GM12878 (cell line): ENCODE measurements at regions not wholly inside any gene's neighbourhood (a gene's known extent, or its start where the extent isn't known, plus 50 kb on each side); places are given as distances from the start of the nearest gene placed in this dataset.

ENCODE experiments used
- ATAC-seq: fragments of 200-7000 bp; cut with Tn5 transposase; 3 replicates; pipeline ENCODE4 v1.9.1; 2020; ENCODE audit warnings: mild to moderate bottlenecking, moderate library complexity
- BruUV-seq: library from RNA; stranded (reverse); fragments of 400-500 nt; replicated peaks from 2 replicates; lab custom pipeline; 2021; lab: Mats Ljungman, UMichigan
- CTCF ChIA-PET: fragments of 300-600 bp; sonication (Branson Sonifier 250); formaldehyde crosslinking; extraction: SDS; loops from one replicate; lab custom pipeline; 2021; ENCODE audit warnings: inconsistent platforms; lab: Yijun Ruan, JAX
- POLR2A ChIA-PET: fragments of 350-600 bp; formaldehyde crosslinking; extraction: SDS; loops from one replicate; lab custom pipeline; 2021; ENCODE audit warnings: inconsistent platforms; lab: Charles Lee
- RAD21 ChIA-PET: fragments of 300-600 bp; sonication (Branson Sonifier 250); formaldehyde crosslinking; loops from one replicate; lab custom pipeline; 2023; ENCODE audit warnings: antibody characterized with exemption; ENCODE audit not compliant: unreplicated experiment; lab: Charles Lee
- SMC1A ChIA-PET: fragments of 300-600 bp; sonication (Branson Sonifier 250); formaldehyde crosslinking; loops from one replicate; lab custom pipeline; 2023; ENCODE audit not compliant: unreplicated experiment, uncharacterized antibody; lab: Charles Lee
- DNase-seq: peaks from one replicate; pipeline ENCODE4 v3.0.0-alpha.2; 2011; ENCODE audit warnings: low read depth, low spot score
- FAIRE-seq: peaks from 3 replicates; lab custom pipeline; 2011; peaks lifted over from hg19 to GRCh38; lab: Jason Lieb, UNC
- H2AFZ ChIP-seq: 2 replicates; pipeline ENCODE4 v1.6.0; 2011; ENCODE audit warnings: low read depth, low read length, control low read depth; ENCODE audit not compliant: control insufficient read depth
- H3K27ac ChIP-seq: 2 replicates; pipeline ENCODE4 v1.5.1; 2011; ENCODE audit warnings: control low read depth; ENCODE audit not compliant: control insufficient read depth, insufficient read depth
- H3K27me3 ChIP-seq, 2 experiments: replicated peaks in 1 of 2; 2 replicates each; pipeline versions ENCODE4 v1.6.0 to v1.6.1; 2011; ENCODE audit warnings: low read length in 1 of 2; ENCODE audit not compliant: control insufficient read depth in 2 of 2, insufficient read depth in 2 of 2
- H3K36me3 ChIP-seq, 2 experiments: 2 replicates each; pipeline ENCODE4 v1.5.1; 2011; ENCODE audit warnings: low read length in 1 of 2; ENCODE audit not compliant: control insufficient read depth in 2 of 2, insufficient read depth in 2 of 2
- H3K4me1 ChIP-seq: 2 replicates; pipeline ENCODE4 v1.6.1; 2011; ENCODE audit warnings: mild to moderate bottlenecking, low read length, moderate library complexity, mixed read lengths; ENCODE audit not compliant: control insufficient read depth, insufficient read depth
- H3K4me2 ChIP-seq: 2 replicates; pipeline ENCODE4 v1.6.0; 2011; ENCODE audit warnings: control low read depth; ENCODE audit not compliant: control insufficient read depth, insufficient read depth
- H3K4me3 ChIP-seq: fragments of 200-600 bp; sonication (generic); 2 replicates; pipeline ENCODE4 v1.5.1; 2016
- H3K79me2 ChIP-seq: 2 replicates; pipeline ENCODE4 v1.6.0; 2011; ENCODE audit warnings: low read length; ENCODE audit not compliant: control insufficient read depth, insufficient read depth
- H3K9ac ChIP-seq: 2 replicates; pipeline ENCODE4 v1.8.0; 2011; ENCODE audit warnings: low read length, control low read depth, mixed read lengths; ENCODE audit not compliant: control insufficient read depth, insufficient read depth
- H3K9me3 ChIP-seq: replicated peaks from 3 replicates; pipeline ENCODE4 v1.5.1; 2011; ENCODE audit warnings: mild to moderate bottlenecking, low read length; ENCODE audit not compliant: control insufficient read depth, insufficient read depth
- H4K20me1 ChIP-seq: 2 replicates; pipeline ENCODE4 v1.6.0; 2011; ENCODE audit not compliant: control insufficient read depth, insufficient read depth
- BACH1 ChIP-seq: fragments of 450-650 bp; IDR thresholded peaks from 2 replicates; pipeline ENCODE4 v1.6.1; 2017; ENCODE audit warnings: mild to moderate bottlenecking, borderline replicate concordance
- CREB1 ChIP-seq: IDR thresholded peaks from 2 replicates; pipeline ENCODE4 v1.6.1; 2012; ENCODE audit warnings: low read depth, mild to moderate bottlenecking, inconsistent platforms
- FOXM1 ChIP-seq: IDR thresholded peaks from 2 replicates; pipeline ENCODE4 v1.6.1; 2012; ENCODE audit warnings: low read depth, mild to moderate bottlenecking, inconsistent platforms, low read length, moderate library complexity
- HSF1 ChIP-seq: fragments of 150-350 bp; IDR thresholded peaks from 2 replicates; pipeline ENCODE4 v1.6.1; 2014; ENCODE audit warnings: mild to moderate bottlenecking, low read depth, low read length
- MTA3 ChIP-seq: IDR thresholded peaks from 2 replicates; pipeline ENCODE4 v1.6.1; 2012; ENCODE audit warnings: low read length, inconsistent platforms, borderline replicate concordance
- NFYA ChIP-seq: IDR thresholded peaks from 2 replicates; pipeline ENCODE4 v1.6.1; 2011; ENCODE audit warnings: low read depth, mild to moderate bottlenecking, low read length, improper control_type of control experiment, borderline replicate concordance
- NR2C1 ChIP-seq: fragments of 450-650 bp; IDR thresholded peaks from 2 replicates; pipeline ENCODE4 v1.6.1; 2017; ENCODE audit warnings: antibody characterized with exemption, mild to moderate bottlenecking, moderate library complexity
- NRF1 ChIP-seq: conservative IDR thresholded peaks from 2 replicates; pipeline ENCODE4 v1.6.1; 2011; ENCODE audit warnings: mild to moderate bottlenecking, low read depth, low read length, improper control_type of control experiment
- POLR2A ChIP-seq: IDR thresholded peaks from 2 replicates; pipeline ENCODE4 v1.6.1; 2011; ENCODE audit warnings: low read depth, mild to moderate bottlenecking, low read length
- POLR2AphosphoS5 ChIP-seq: IDR thresholded peaks from 2 replicates; pipeline ENCODE4 v1.6.1; 2011; ENCODE audit warnings: mild to moderate bottlenecking, low read length, inconsistent platforms
- RB1 ChIP-seq: fragments of 450-650 bp; formaldehyde crosslinking; IDR thresholded peaks from 2 replicates; pipeline ENCODE4 v1.6.1; 2017; ENCODE audit warnings: mild to moderate bottlenecking, borderline replicate concordance
- RELB ChIP-seq: fragments of 450-650 bp; IDR thresholded peaks from 2 replicates; pipeline ENCODE4 v1.6.1; 2017; ENCODE audit warnings: low read depth, mild to moderate bottlenecking, moderate library complexity
- REST ChIP-seq: IDR thresholded peaks from 2 replicates; pipeline ENCODE4 v1.6.1; 2012; ENCODE audit warnings: mild to moderate bottlenecking, low read depth, low read length
- SIN3A ChIP-seq: IDR thresholded peaks from 2 replicates; pipeline ENCODE4 v1.6.1; 2012; ENCODE audit warnings: low read depth, low read length, improper control_type of control experiment
- SMARCA5 ChIP-seq: fragments of 450-650 bp; IDR thresholded peaks from 2 replicates; pipeline ENCODE4 v1.6.1; 2017; ENCODE audit warnings: mild to moderate bottlenecking
- TCF12 ChIP-seq: IDR thresholded peaks from 2 replicates; pipeline ENCODE4 v1.6.1; 2011; ENCODE audit warnings: low read depth, mild to moderate bottlenecking, low read length
- TCF7 ChIP-seq: IDR thresholded peaks from 2 replicates; pipeline ENCODE4 v1.6.1; 2014; ENCODE audit warnings: antibody characterized with exemption, borderline replicate concordance
- ZNF622 ChIP-seq: fragments of 450-650 bp; IDR thresholded peaks from 2 replicates; pipeline ENCODE4 v1.6.1; 2017; ENCODE audit warnings: mild to moderate bottlenecking, inconsistent platforms
- ZSCAN29 ChIP-seq: fragments of 450-650 bp; IDR thresholded peaks from 2 replicates; pipeline ENCODE4 v1.6.1; 2017; ENCODE audit warnings: mild to moderate bottlenecking, moderate library complexity
- WGBS: methylation state at CpG from one replicate; pipeline ENCODE4 v1.1.6; 2016; ENCODE audit warnings: low lambda C conversion rate; ENCODE audit not compliant: insufficient replicate concordance, insufficient coverage; ENCODE audit errors: missing lambda C conversion rate; 5-methylcytosine and 5-hydroxymethylcytosine counted together
- in situ Hi-C: fragments of 300-500 bp; cut with MboI; formaldehyde crosslinking; loops from 9 replicates; pipeline ENCODE4 v1.14.3; 2018; ENCODE audit warnings: mixed read lengths
- intact Hi-C: fragments of 100-400 bp; cut with micrococcal nuclease; formaldehyde crosslinking; loops from one replicate; pipeline ENCODE4 v1.14.2; 2022; ENCODE audit not compliant: unreplicated experiment

- no peak for TF ChIP-seq REST
- no peak for TF ChIP-seq ZSCAN29
- TF ChIP-seq NFYA: no peak
- no peak for TF ChIP-seq NRF1
- TF ChIP-seq HSF1: no peak
- no peak for TF ChIP-seq FOXM1
Measured at GRCh38 chr3:135560847-135561246, 404.7 kb upstream of the PPP2R3A start (continued).

GRCh38 chr3:135564696-135565095 lies 400.8 kb upstream of the PPP2R3A start:
- no peaks in the 10 kb centered on the region for H3K4me1 ChIP-seq
- DNase-seq: no peak
- ChIA-PET RAD21 (interaction anchor here (0.5 kb wide), 1 partner anchor 299 kb away, joined by 3 read pairs; no protein-coding TSS in a partner anchor), CTCF (no interaction called here), POLR2A (no interaction called here), SMC1A (interaction anchor here (0.8 kb wide), 1 partner anchor 10 kb away, joined by 4 read pairs; no protein-coding TSS in a partner anchor)
- H4K20me1 ChIP-seq: no peaks in the 10 kb centered on the region
- H3K27me3 ChIP-seq: no peaks in the 10 kb centered on the region; a peak in 1 of 4 replicates
- H3K4me3 ChIP-seq: no peak overlapping the region
- FAIRE-seq: no peak
- H3K36me3 ChIP-seq: no peaks in the 10 kb centered on the region
- in situ Hi-C loops: no loop called here
- no peak overlapping the region for H3K9ac ChIP-seq
- BruUV-seq: no TSS peak
- no peak overlapping the region for H3K27ac ChIP-seq
- no peaks in the 10 kb centered on the region for H3K79me2 ChIP-seq
- no peak overlapping the region for H3K4me2 ChIP-seq
- 1% methylated on average over 4 of the region's 4 CpGs for WGBS
- intact Hi-C loops: no loop called here
- H2AFZ ChIP-seq: no peak overlapping the region
- no peaks in the 10 kb centered on the region for H3K9me3 ChIP-seq
- ATAC-seq: no peak
- TF ChIP-seq ZNF622: no peak
- no peak for TF ChIP-seq RB1
- no peak for TF ChIP-seq RELB
- TF ChIP-seq MTA3: no peak
- no peak for TF ChIP-seq TCF7
- TF ChIP-seq NR2C1: no peak
- no peak for TF ChIP-seq POLR2AphosphoS5
- no peak for TF ChIP-seq BACH1
- no peak for TF ChIP-seq SMARCA5
- no peak for TF ChIP-seq SIN3A
- no peak for TF ChIP-seq POLR2A
- TF ChIP-seq CREB1: no peak
- no peak for TF ChIP-seq TCF12
